Spleen (tissue), 11 donors: ENCODE measurements at regions not wholly inside any gene's neighbourhood (a gene's known extent, or its start where the extent isn't known, plus 50 kb on each side); places are given as distances from the start of the nearest gene placed in this dataset.

Experiments used
- DNase-seq: peaks from one replicate; pipeline ENCODE4 v3.0.0-alpha.2; 2020
- H3K27ac ChIP-seq, 8 donors: fragments of 200-600 bp; sonication (generic) in 7 of 8; 1 replicate in 4 of 8; 2 replicates in 4 of 8; pipeline versions ENCODE4 v1.5.0 to v1.8.0; 2016 to 2021; ENCODE audit warnings: inconsistent platforms in 4 of 8, mild to moderate bottlenecking in 4 of 8, moderate library complexity in 1 of 8
- H3K27me3 ChIP-seq, 7 donors: fragments of 200-600 bp; sonication (generic) in 6 of 7; replicated peaks in 1 of 7; 1 replicate in 4 of 7; 2 replicates in 3 of 7; pipeline versions ENCODE4 v1.5.0 to v1.8.0; 2016 to 2021; ENCODE audit warnings: inconsistent platforms in 3 of 7, mild to moderate bottlenecking in 1 of 7
- H3K36me3 ChIP-seq, 6 donors: fragments of 200-600 bp; sonication (generic) in 5 of 6; 1 replicate in 4 of 6; 2 replicates in 2 of 6; pipeline versions ENCODE4 v1.5.0 to v1.8.0; 2016 to 2021; ENCODE audit warnings: inconsistent platforms in 2 of 6
- H3K4me1 ChIP-seq, 6 donors: fragments of 200-600 bp; sonication (generic) in 5 of 6; 1 replicate in 3 of 6; 2 replicates in 3 of 6; pipeline versions ENCODE4 v1.5.0 to v1.8.0; 2016 to 2021; ENCODE audit warnings: inconsistent platforms in 3 of 6
- H3K4me3 ChIP-seq, 8 donors: fragments of 200-600 bp; sonication (generic) in 7 of 8; 1 replicate in 4 of 8; 2 replicates in 4 of 8; pipeline versions ENCODE4 v1.5.0 to v1.8.0; 2016 to 2021; ENCODE audit warnings: inconsistent platforms in 4 of 8, mild to moderate bottlenecking in 4 of 8, moderate library complexity in 2 of 8
- H3K9me3 ChIP-seq, 8 donors: fragments of 200-600 bp; sonication (generic) in 7 of 8; 1 replicate in 4 of 8; 2 replicates in 4 of 8; pipeline versions ENCODE4 v1.5.0 to v1.8.0; 2016 to 2021; ENCODE audit warnings: inconsistent platforms in 4 of 8
- CTCF ChIP-seq, 11 experiments: fragments of 200-600 bp in 7 of 11; fragments of 450-650 bp in 4 of 11; sonication (generic) in 4 of 11; IDR thresholded peaks in 8 of 11; conservative IDR thresholded peaks in 3 of 11; 1 replicate in 7 of 11; 2 replicates in 4 of 11; pipeline versions ENCODE4 v1.4.0 to v1.8.0; 2016 to 2021; ENCODE audit warnings: antibody characterized with exemption in 11 of 11, inconsistent platforms in 4 of 11, mild to moderate bottlenecking in 1 of 11
- POLR2A ChIP-seq, 3 donors: fragments of 450-650 bp; IDR thresholded peaks; one replicate each; pipeline ENCODE4 v1.5.1; 2017; ENCODE audit warnings: antibody characterized with exemption in 3 of 3, mild to moderate bottlenecking in 1 of 3
- POLR2AphosphoS5 ChIP-seq, 3 donors: sonication (generic); formaldehyde crosslinking; IDR thresholded peaks; one replicate each; pipeline ENCODE4 v1.5.1; 2017; ENCODE audit warnings: antibody characterized with exemption in 3 of 3
- WGBS, 5 donors: extraction: QIAGEN DNeasy Blood & Tissue Kit in 3 of 5; methylation state at CpG; one replicate each; pipeline versions ENCODE4 v1.1.5 to v1.1.7; 2013 to 2018; 5-methylcytosine and 5-hydroxymethylcytosine counted together
- intact Hi-C: fragments of 100-400 bp; cut with DNase I; formaldehyde crosslinking; loops from one replicate; pipeline ENCODE4 v1.15.0; 2023; ENCODE audit warnings: low total_unique reads
- donor health status: healthy with polysubstance abuse.
- donor health status: DM: no; HTN: no; CAD: no; lungs with moderate emphysema.
- donor health status: DM: no; HTN: no; CAD: no.
- donor health status: Bipolar disorder and iron deficiency.
- donor health status: healthy.
- donor health status: DM: no; HTN: no; CAD: no.
- donor health status: DM: yes; HTN: yes; CAD: no.

- Histone ChIP-seq H3K4me3 (no peak overlapping the region), H3K4me1 (no peaks in the 10 kb centered on the region), H3K9me3 (peaks cover 0 to 42% (median 15%) of the 10 kb centered on the region in 8 donors), H3K27ac (no peak overlapping the region), H3K27me3 (peaks cover 0 to 8% (median 0%) of the 10 kb centered on the region in 7 donors), H3K36me3 (no peaks in the 10 kb centered on the region)
- 76 to 100% (median 90%) methylated on average over 1 of the region's 1 CpG for WGBS, 5 donors
- TF ChIP-seq POLR2A (IDR thresholded peaks at IDR 0.05): no peak
- no peak for TF ChIP-seq POLR2AphosphoS5 (IDR thresholded peaks at IDR 0.05)
- TF ChIP-seq CTCF (IDR thresholded peaks at IDR 0.05 in 8 of 11, conservative IDR thresholded peaks at IDR 0.05 in 3 of 11): no peak
- intact Hi-C loops: no loop called here
- DNase-seq: no peak
Observed at GRCh38 chr16:25403852-25404251, 146.2 kb upstream of the ZKSCAN2 start.

- H3K4me1 ChIP-seq: no peaks in the 10 kb centered on the region
- intact Hi-C loops: no loop called here
- H3K9me3 ChIP-seq: peaks cover 0 to 29% (median 13%) of the 10 kb centered on the region in 8 donors
- no peak for TF ChIP-seq CTCF (IDR thresholded peaks at IDR 0.05 in 8 of 11, conservative IDR thresholded peaks at IDR 0.05 in 3 of 11)
- no peak for TF ChIP-seq POLR2A (IDR thresholded peaks at IDR 0.05)
- TF ChIP-seq POLR2AphosphoS5 (IDR thresholded peaks at IDR 0.05): no peak
- no peak overlapping the region for H3K4me3 ChIP-seq
- H3K27me3 ChIP-seq: no peaks in the 10 kb centered on the region
- H3K27ac ChIP-seq: no peak overlapping the region
- no peak for DNase-seq
- H3K36me3 ChIP-seq: no peaks in the 10 kb centered on the region
Observed at GRCh38 chr16:25395528-25395927, 137.9 kb upstream of the ZKSCAN2 start.

GRCh38 chr16:25390761-25391160, 133.1 kb upstream of the ZKSCAN2 start:
- no peak overlapping the region for H3K4me3 ChIP-seq
- no peaks in the 10 kb centered on the region for H3K4me1 ChIP-seq
- DNase-seq: no peak
- no peak overlapping the region for H3K27ac ChIP-seq
- no peaks in the 10 kb centered on the region for H3K36me3 ChIP-seq
- intact Hi-C loops: no loop called here
- peaks cover 0 to 11% (median 0%) of the 10 kb centered on the region in 7 donors for H3K27me3 ChIP-seq
- no peak for TF ChIP-seq POLR2A (IDR thresholded peaks at IDR 0.05)
- peaks cover 0 to 19% (median 5%) of the 10 kb centered on the region in 8 donors for H3K9me3 ChIP-seq

- no peak for DNase-seq
- Histone ChIP-seq H3K9me3 (peaks cover 0 to 3% (median 0%) of the 10 kb centered on the region in 8 donors), H3K4me3 (no peak overlapping the region), H3K27me3 (no peaks in the 10 kb centered on the region), H3K27ac (no peak overlapping the region), H3K36me3 (no peaks in the 10 kb centered on the region), H3K4me1 (no peaks in the 10 kb centered on the region)
- TF ChIP-seq POLR2A (IDR thresholded peaks at IDR 0.05): no peak
- no peak for TF ChIP-seq POLR2AphosphoS5 (IDR thresholded peaks at IDR 0.05)
- no peak for TF ChIP-seq CTCF (IDR thresholded peaks at IDR 0.05 in 8 of 11, conservative IDR thresholded peaks at IDR 0.05 in 3 of 11)
- intact Hi-C loops: no loop called here
- 22 to 35% (median 31%) methylated on average over 4 of the region's 4 CpGs for WGBS, 5 donors
Observed at GRCh38 chr16:25374556-25374955, 116.9 kb upstream of the ZKSCAN2 start.

- no peaks in the 10 kb centered on the region for H3K36me3 ChIP-seq
- H3K4me3 ChIP-seq: no peak overlapping the region
- intact Hi-C loops: no loop called here
- 55 to 73% (median 70%) methylated on average over 2 of the region's 2 CpGs for WGBS, 5 donors
- H3K4me1 ChIP-seq: no peaks in the 10 kb centered on the region
- no peak overlapping the region for H3K27ac ChIP-seq
- H3K27me3 ChIP-seq: peaks cover 0 to 3% (median 0%) of the 10 kb centered on the region in 7 donors
- no peak for TF ChIP-seq POLR2AphosphoS5 (IDR thresholded peaks at IDR 0.05)
- TF ChIP-seq CTCF (IDR thresholded peaks at IDR 0.05 in 8 of 11, conservative IDR thresholded peaks at IDR 0.05 in 3 of 11): no peak
- TF ChIP-seq POLR2A (IDR thresholded peaks at IDR 0.05): no peak
- DNase-seq: no peak
- no peaks in the 10 kb centered on the region for H3K9me3 ChIP-seq
Observed at GRCh38 chr16:25372716-25373115, 115.1 kb upstream of the ZKSCAN2 start.
